ENCODE measurements at regions not wholly inside any gene's neighbourhood (a gene's known extent, or its start where the extent isn't known, plus 50 kb on each side); places are given as distances from the start of the nearest gene placed in this dataset.

DNA sequence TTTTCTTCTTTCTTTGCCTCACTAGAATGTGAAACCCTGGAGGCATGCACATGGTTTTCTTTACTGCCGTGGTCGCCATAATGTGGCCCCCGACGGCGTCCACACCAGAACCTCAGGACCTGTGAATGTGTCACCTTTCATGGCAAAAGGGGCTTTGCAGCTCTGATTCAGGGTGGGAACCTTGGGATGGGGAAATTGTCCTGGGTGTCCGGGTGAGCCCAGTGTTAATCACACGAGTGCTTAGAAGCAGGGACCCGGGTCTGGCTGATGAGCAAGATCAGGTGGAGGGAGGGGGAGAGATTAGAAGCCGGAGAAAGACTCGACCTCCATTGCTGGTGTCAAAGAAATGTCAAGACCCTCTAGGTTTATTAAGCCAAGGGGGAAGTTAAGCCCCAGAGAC, 74.7 kb upstream of the SHISAL1 start:
- DNase-seq (ENCODE audit: low read depth in 2 of 2) = no peak

DNA sequence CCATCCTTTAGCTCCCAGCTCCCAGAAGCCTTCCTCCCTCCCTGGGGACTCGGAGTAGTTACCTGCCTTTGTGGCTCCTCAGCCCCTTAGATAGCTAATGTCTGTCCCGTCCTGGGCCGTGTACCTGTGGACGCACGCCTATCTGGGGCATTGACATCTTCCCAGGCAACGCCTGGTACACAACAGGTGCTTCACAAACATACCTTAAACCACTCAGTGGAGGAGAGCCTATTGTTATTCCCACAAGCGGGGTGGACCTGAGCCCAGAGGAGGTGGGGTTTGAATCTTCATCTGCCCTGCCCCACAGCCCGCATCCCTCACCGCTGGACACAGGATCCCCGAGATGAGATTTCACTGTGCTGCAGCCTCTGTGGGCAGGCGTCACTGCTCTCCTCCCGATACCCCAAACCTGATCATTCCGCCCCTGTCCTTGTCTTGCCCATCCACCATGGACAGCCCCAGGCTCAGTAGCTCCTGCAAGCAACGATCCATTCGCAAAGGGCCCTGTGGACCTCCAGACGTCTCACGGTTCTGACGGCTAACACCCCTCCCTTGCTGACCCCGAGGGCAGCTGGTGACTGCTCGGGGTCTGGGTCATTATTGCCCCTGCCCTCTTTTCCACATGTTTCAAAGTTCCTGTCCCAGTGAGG, 73.8 kb upstream of the SHISAL1 start:
- no peak for DNase-seq (ENCODE audit: low read depth in 2 of 2)

DNA sequence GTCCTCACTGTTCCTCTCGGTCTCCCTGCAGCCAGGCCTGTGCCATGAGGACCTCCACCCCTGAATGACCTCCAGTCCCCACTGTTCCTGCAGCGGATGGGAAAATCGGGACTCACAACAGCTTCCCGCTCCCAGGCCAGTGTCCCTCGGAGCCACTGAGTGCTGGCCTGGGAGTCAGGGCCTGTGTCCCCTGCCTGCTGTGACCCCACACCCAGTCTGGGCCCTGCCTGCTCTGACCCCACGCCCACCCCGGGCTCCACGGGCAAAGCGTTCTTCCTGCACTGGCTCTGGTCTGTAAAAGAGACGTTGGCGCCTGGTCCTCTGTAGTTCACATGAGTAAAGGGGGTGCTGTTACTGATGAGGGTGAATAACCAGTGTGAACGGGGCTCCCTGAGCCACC, 73.0 kb upstream of the SHISAL1 start:
- DNase-seq (ENCODE audit: low read depth in 2 of 2) = no peak

DNA sequence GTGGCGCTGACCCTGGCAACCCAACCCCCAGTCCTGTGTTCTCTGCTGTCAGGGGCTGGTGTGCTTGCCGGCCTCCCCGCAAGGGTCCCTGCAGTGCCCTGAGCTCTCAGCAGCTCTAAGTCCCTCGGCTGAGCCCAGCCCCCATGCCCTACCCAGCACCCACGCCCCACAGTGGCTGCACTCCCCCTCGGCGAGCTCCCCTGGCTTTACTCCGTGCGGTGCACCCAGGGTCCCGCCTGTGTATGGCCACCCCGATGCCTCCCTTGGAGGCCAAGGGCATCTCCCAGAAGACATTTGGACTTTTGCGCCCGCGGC, 72.5 kb upstream of the SHISAL1 start:
- no peak for DNase-seq (ENCODE audit: low read depth in 2 of 2)

DNA sequence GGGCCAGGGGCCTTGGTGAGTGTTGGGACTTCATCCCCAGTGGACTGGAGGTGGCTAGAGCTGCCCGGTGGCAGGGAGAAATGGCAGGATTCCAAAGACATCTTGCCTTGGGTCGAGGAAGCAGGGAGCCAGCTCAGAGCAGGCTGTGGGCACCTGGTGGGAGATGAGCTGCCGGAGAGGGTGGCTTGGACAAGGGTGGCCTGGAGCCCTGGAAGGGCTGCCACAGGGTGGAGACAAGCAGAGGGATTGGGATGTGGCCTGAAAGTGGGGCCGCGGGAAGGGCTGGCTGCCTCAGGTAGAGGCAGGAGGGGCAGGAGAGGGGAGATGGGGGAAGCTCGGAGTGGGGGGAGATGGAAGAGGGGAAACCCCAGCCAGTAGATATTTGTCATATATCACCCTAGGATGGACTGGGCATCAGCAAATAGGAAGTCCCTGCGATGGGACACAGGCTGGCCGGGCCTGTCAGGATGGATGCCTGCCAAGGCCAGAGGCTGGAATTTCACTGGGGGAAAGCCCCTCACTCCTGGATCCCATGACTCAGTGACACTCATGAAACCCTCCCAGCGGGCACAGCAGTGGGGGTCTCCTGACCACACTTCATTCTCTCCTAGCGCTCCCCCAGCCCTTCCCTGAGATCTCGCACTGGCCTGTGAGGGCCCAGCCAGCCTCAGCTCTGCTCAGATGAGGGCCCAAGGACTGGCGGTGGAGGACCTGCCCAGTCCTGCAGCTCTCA, 72.0 kb upstream of the SHISAL1 start:
- no peak for DNase-seq (ENCODE audit: low read depth in 2 of 2)

DNA sequence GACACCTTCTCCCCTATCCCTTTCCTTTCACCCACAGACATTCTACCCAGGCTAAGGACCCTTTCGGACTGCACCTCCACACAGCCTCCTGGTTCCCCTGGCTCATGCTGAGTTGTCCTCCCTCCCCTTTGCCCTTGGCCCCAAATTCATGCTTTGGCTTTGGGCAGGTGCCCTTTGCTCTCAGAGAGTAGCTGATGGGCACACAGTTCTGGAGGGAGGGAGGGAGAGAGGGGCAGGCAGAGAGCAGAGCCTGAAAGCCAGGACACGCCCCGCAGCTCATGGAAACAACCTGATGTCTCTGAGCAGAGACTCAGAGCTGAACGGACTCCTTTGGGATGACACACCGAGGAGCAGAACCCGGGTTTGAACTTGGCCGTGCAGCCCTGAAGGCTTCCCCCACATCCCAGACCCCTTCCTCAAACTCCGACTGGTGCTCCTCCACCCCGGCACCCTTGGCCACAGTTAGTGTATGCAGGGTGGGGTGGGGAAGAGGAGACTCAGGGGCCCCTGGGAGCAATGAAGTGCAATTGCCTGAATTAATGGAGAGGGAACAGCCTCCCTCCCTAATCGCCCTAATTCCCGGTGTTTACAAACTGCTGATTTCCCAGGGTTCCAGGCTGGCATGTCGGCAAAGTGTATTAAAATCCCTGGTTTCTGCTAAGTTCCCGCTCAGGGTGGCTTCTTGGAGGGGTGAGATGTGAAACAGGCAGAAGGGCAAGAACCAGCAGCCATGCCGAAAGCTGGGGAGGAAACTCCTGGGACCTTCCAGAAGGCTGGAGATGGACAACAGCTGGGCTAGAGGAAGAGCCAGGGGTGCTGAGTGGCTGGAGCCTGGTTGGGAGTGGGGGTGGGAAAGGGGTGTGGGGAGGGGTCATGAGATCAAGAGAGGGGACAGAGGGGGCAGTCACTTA, 71.2 kb upstream of the SHISAL1 start:
- no peak for DNase-seq (ENCODE audit: low read depth in 2 of 2)

DNA sequence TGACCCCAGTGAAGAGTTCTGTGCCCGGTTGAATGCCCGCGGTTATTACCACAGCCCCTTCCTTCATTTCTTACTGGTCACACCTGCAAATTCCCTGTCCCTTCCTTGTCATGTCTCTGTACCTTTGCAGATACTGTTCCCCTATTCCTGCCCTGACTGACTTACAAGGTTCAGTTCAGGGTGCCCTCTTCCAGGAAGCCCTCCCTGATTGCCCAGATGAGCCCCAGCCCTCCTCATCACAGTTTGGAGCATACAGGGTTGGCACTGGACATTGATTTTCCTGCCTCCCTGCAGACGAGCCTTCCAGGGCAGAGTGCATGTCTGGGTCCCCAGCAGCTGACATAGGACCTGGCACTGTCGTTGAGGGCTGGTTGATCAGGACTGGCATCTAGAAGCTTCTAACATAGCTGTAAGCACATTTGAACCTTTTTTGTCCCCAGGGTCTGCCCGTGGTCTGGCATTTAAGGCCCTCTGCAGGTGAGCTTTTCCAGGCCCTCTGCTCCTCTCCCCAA, 70.4 kb upstream of the SHISAL1 start:
- DNase-seq (ENCODE audit: low read depth in 2 of 2) = no peak

DNA sequence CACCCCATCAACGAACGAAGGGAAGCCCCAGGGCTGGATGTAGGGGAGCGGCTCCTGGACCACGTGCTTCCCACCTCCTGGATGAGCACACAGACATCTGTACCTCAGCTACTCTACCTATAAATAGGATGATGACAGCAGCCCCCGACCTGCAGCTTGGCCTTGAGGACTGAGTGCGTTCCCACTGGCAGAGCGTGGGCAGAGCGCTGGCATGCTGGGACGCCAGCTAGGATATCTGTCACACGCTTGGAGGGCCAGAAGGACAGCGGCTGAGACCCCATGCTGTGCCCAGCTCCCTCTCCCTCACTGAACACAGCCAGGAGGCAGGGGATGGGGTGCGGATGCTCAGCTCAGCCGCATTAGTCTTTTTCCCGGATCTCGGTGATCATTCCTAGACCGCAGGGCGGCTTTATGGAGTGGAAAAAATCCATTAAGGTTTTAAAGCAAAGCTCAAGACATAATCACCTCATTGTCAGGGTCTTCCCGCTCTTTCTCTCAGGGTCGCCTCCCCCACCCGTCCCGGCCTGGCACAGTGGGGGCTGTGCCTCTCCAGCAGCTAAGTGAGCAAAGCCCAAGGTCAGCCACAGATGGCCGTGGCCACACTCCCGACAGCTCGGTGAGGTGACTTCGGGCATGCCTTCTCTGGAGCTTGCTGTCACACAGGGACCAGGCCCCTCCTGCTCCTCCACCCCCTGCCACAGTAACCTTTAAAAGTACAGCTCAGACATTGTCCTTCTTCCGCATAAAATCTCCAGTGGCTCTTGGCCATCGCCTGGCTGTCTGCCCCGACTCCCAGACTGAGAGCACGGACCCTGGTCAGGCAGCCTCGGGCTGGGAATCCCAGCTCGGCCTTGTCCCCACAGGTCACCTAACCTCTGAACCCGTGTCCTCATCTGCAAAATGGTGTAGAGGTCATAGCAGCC, 69.6 kb upstream of the SHISAL1 start:
- DNase-seq (ENCODE audit: low read depth in 2 of 2) = no peak

DNA sequence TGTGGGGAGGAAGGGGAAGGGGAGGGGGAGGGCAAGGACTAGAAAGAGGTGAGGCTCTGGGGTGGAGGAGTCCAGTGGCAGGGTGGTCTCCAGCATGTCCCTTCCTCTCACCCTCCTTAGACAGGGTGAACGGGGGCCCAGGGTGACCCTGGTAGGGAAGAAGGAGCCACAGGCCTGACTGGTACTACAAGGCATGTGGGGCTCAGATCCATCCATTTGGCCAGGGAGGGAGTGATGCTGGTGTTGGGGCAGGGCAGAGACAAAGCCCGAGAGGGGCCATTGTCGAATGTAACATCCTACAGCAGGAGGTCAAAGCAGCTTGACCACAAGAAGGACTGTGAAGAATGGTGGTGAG, 69.0 kb upstream of the SHISAL1 start:
- DNase-seq (ENCODE audit: low read depth in 2 of 2) = no peak

DNA sequence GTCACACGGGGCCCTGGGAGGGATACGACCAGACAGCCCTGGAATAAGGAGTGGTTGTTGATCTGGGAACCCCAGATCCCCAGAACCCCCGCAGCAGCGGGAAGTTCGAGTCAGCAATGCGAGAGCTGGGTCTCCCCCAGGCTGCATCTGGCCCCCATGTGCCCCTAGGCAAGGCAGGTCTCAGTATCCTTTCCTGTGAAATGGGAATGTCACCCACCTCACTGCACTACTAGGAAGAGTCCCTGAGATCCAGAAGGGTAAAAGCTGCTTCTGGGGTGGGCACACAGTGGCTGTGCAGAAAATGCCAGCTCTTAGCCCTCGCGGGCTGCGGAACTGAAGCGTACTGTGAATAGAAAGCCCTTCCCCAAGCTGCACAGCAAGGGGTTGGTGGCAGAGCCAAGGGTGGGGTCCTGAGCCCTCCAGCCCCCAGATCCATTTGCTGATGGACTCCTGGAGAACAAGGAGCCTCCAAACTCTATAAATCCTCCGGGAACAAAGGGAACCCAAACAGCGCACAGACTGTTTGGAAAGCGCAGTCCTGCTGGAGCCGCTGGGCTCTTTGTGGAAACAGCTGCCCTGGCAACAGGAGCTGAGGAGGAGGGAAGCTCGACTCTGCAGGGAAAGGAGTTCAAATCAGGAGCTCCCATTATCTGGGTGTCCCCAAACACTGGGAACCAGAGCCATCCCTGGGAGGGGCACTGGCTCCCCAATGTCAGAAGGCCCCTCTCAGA, 68.2 kb upstream of the SHISAL1 start:
- no peak for DNase-seq (ENCODE audit: low read depth in 2 of 2)

DNA sequence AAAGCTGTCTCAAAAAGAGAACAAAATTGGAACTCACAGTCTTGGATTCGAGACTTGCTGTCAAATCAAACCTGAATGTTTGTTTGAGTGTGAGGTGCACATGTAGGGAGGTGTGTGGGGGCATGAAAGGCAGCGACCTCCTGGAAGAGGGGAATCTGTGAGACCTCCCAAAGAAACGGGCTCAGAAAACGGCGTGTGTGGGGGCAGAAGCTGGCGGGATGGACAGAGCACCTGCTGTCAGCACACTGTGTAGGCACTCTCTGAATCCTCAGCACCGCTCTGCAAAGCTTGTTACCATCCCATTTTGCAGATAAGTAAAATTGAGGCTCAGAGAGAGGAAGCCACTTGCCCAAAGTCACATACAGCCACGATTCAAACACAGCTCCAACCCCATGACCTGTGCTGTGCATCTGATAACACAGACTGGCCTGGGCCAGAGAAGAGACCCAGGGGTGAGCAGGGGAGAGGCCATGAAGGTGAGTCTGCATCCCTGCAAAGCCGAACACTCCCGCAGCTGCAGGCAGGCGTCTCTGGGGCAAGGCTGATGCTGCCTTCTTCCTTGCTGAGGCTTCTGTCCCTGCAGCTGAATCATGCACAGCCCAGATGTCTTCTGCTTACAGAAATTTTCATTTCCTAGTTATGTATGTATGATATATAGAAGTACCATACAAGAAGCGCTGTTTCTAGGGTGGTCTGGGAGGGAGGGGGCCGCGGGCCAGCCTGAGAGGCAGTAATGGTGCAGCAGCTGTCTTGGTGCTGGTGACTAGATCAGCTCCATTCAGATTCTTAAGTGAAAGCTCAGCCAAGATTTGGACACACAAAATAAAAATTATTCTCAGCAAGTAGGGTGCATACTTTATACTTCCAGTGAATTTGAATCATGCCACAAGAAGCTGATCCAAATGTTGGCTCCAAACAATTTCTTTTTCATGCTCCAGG, 67.3 kb upstream of the SHISAL1 start:
- DNase-seq (ENCODE audit: low read depth in 2 of 2) = no peak

DNA sequence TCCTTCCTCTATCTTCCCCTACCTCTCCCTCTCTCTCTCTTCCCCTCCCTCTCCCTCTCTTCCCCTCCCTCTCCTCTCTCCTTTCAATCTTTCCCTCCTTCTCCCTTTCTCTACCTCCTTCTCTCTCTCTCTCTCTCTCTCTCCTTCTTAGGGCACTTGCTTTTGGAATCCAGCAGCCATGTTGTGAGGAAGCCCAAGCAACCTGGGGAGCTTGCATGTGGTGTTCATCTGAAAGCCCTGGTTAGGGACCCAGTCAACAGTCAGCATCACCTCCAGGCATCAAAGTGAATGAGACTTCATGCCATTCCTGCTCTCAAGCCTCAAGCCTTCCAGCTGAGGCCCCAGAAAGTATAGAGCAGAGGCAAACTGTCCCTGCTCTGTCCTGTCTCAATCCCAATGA, 65.6 kb upstream of the SHISAL1 start:
- no peak for DNase-seq (ENCODE audit: low read depth in 2 of 2)

DNA sequence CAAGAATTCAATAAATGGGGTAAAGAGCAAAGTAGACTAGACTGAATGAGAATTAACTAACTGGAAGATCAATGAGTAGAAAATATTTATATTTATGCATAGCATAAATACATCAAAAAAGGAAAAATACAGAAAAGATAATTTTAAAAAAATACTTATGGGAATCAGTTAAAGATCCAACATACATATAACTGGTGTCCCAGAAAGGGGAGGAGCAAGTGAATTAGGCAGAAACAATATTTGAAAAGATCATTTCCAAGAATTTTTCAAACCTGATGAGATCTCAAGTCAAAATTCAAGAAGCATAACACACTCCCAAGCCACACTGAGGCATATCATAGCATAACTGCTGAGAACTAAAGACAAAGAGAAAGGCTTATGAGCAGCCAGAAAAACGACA, 62.7 kb upstream of the SHISAL1 start:
- no peak for DNase-seq (ENCODE audit: low read depth in 2 of 2)

DNA sequence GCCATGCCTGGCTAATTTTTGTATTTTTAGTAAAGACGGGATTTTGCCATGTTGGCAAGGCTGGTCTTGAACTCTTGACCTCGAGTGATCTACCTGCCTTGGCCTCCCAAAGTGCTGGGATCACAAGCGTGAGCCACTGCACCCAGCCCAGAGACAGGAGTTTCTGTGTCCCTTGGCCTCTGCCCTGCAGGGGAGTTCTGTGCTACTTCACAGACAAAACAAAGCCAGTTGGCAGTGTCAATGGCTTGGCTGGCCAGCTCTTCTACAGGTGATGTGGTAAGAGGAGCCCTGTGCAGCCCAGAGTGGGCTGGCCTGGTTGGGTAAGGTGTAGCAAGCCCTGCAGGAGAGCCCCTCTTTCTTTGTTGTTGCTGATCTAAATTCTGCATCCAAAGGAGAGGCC, 60.5 kb upstream of the SHISAL1 start:
- DNase-seq (ENCODE audit: low read depth in 2 of 2) = no peak

DNA sequence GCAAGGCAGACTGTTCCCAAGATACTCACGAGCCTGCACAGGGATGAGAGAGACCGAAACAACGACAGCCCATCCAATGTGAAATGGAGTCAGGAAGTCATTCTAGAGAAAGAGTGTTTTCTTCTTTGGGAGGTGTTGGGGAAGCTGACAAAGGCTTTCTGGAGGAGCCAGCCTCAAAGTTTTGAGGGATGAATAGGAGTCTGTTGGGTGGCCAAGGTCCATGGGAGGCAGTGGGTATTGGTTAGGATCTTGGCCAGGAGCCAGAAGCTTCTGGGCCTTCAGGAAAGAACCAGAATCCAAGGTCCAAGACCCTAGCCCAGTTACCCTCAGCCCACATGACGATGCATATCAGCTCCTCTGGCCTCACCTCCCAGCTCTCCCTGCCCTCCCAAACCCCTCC, 59.9 kb upstream of the SHISAL1 start:
- no peak for DNase-seq (ENCODE audit: low read depth in 2 of 2)

DNA sequence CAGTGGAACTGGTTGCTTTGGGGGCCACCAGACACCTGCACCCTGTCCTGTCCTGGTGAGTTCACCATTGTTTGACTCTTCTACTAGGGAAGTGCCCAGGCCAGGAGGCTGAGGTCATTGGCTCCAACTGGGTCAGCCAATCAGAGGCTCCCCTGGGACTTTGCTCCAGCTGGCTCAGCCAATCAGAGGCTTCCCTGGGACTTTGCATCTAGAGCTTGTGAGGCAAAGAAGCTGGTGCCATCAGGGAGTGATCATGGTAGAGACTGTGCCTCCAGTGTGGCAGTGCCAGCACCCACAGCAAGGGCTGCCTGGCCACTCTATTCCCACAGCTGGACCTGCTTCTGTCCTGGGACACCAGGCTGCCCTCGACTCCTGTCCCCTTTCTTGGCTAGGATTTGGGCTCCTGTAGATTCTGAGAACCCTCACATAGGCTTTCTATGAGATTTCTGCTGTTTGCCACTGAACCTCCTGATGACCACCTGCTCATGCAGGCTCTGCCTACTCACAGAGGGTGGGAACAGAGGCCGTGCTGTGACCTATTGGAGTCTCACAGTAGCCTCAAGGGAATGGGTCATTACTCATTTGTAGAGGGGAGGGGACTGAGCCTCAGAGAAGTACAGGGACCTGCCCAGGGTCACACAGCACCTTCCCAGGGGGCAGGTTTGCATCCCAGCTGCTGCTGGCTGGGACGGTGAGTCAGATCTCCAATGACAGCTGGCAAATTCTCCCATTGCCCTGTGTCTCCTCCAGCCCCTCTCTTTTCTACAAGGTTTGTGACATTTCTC, 59.2 kb upstream of the SHISAL1 start:
- no peak for DNase-seq (ENCODE audit: low read depth in 2 of 2)

DNA sequence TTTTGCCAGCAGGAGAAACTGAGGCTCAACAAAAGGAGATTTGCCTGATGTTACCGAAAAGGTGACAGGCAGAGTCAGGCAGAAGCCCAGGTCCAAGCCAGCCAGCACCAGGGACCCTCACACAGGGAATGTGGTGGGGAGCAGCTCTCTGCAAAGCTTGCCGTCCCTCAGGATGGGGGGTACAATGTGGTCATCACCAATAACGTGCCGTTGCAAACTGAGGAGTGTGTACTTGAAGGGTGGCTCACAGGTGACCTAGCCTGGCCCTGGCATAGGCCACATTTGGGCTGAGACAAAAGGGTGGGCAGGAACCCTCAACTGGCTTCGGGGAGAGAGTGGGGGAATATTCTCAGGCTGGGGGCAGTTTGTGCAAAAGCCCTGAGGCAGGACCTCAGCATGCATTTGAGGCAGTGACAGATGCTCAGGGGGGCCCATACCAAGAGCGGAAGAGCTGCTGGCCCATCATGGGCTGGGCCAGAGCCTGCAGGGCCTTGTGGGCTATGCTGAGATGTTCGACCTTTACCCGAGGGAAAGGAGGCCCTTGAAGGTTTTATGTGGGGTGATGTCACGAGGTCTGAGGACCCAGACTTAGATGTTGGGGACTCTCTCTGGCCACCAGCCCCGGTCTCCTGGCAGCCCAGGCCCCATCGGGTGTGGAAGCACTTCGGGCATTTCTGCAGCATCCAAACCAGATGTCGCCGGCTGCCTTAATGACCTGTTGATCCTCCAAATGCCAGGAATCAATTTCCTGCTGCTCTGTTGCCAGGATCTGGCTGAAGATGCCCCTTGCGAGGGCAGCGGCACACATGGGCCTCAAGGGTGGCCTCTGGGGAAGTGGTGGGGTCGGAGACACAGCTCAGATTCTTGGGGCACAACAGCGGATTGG, 57.4 kb upstream of the SHISAL1 start:
- DNase-seq (ENCODE audit: low read depth in 2 of 2) = no peak

DNA sequence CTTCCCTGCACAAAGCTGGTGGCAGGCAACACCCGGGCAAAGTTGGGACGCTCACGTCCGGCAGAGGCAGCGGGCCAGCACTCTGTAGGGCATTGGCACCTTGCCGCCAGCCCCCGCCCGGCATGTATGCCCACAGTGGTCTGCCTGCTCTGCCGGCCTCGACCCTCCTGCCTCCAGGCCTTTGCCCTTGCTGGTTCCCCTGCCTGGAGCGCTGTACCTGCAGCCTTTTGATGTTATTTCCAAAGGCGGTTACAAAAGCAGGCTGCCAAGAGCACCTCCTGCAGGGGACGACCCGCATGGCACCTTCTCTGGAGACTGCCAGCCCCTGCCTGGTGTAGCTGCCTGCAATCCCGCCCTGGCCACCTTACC, 56.5 kb upstream of the SHISAL1 start:
- DNase-seq (ENCODE audit: low read depth in 2 of 2) = no peak
